BLaER1 treated with 17β-estradiol and CSF1 and Interleukin-3, amounts not matched to agents 10 nM and 100 nM (cell line): ENCODE measurements at regions not wholly inside any gene's neighbourhood (a gene's known extent, or its start where the extent isn't known, plus 50 kb on each side); places are given as distances from the start of the nearest gene placed in this dataset.
"Not testable (repeated sequence)": the region's sequence is repeated elsewhere in the genome, so short reads cannot be mapped to it uniquely, and the experiment has no call there.

ENCODE experiments used
- H3K27ac ChIP-seq, 11 experiments: shearing (Covaris generic); formaldehyde crosslinking; 2 replicates each; pipeline ENCODE4 v1.8.1; 2022
- H3K27me3 ChIP-seq, 11 experiments: shearing (Covaris generic); formaldehyde crosslinking; 2 replicates each; pipeline ENCODE4 v1.8.1; 2022
- H3K36me3 ChIP-seq, 11 experiments: shearing (Covaris generic); formaldehyde crosslinking; 2 replicates each; pipeline ENCODE4 v1.8.1; 2022
- H3K4me1 ChIP-seq, 10 experiments: shearing (Covaris generic); formaldehyde crosslinking; 2 replicates each; pipeline ENCODE4 v1.8.1; 2022
- H3K4me2 ChIP-seq, 11 experiments: shearing (Covaris generic); formaldehyde crosslinking; 2 replicates each; pipeline ENCODE4 v1.8.1; 2022
- H3K4me3 ChIP-seq, 10 experiments: shearing (Covaris generic); formaldehyde crosslinking; 2 replicates each; pipeline ENCODE4 v1.8.1; 2022
- H3K9ac ChIP-seq, 11 experiments: shearing (Covaris generic); formaldehyde crosslinking; 2 replicates each; pipeline ENCODE4 v1.8.1; 2022
- H3K9me3 ChIP-seq, 11 experiments: shearing (Covaris generic); formaldehyde crosslinking; replicated peaks in 1 of 11; 2 replicates each; pipeline ENCODE4 v1.8.1; 2022
- H4K20me1 ChIP-seq, 11 experiments: shearing (Covaris generic); formaldehyde crosslinking; 2 replicates each; pipeline ENCODE4 v1.8.1; 2022
- Cebpa-rat ChIP-seq, 11 experiments: shearing (Covaris generic); IDR thresholded peaks; 2 replicates each; pipeline ENCODE4 v1.8.1; 2022

DNA sequence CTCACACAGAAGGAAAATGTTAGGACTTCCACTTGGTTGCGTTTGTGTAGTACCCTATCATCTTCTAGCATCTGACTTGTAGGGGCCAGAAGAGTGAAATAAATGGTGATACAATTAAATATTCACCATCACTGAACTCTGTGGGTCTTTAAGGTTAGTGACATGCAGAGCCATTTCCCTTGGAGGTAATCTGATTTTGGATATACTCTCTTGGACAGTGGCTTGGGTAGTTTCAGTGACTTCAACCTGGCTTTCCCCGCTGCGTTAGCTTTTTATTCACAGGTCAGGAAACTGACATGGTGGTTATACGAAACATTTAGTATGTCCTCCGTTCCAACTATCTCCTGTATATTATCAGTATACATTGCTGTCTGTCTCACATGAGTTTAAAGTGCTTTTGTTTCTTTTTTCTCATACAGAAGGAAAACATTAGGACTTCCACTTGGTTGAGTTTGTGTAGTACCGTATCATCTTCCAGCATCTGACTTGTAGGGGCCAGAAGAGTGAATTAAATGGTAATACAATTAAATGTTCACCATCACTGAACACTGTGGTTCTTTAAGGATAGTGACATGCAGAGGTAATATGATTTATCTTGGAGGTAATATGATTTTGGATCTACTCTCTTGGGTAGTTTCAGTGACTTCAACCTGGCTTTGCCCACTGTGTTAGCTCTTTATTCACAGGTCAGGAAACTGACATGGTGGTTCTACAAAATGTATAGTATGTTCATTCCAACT, 883.6 kb downstream of the TAF11L14 start:
- TF ChIP-seq Cebpa-rat (IDR thresholded peaks at IDR 0.05) = no peak
- no peak overlapping the region for H3K4me2 ChIP-seq
- no peaks in the 10 kb centered on the region for H4K20me1 ChIP-seq
- H3K36me3 ChIP-seq = no peaks in the 10 kb centered on the region
- no peak overlapping the region for H3K9ac ChIP-seq
- no peaks in the 10 kb centered on the region for H3K27me3 ChIP-seq
- no peaks in the 10 kb centered on the region for H3K4me1 ChIP-seq
- H3K4me3 ChIP-seq = no peak overlapping the region
- 0 out of 22 replicates have a peak, but pooled peaks cover 0 to 5% (median 0%) of the 10 kb centered on the region in 11 experiments for H3K9me3 ChIP-seq
- H3K27ac ChIP-seq = no peak overlapping the region

DNA sequence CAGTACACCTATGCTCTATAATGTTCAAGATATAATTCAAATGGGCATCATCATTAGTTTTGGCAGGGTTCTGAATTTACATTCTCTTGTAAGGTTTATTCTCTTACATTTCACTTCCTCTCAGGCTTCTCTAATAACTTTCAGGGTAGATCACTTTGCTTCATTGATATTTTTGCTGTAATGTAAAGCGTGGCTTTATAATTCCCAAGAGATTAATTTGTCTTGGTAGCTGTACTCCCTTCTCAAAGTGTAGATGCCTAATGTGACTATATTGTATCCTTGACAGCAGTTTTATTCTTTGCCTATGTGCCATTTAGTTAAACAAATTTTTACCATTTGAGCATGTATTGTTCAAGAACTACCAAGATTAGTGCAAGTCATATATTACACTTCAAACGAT, 889.1 kb downstream of the TAF11L14 start:
- H3K27ac ChIP-seq = no peak overlapping the region
- H3K4me2 ChIP-seq = no peak overlapping the region
- H3K9ac ChIP-seq = no peak overlapping the region
- no peaks in the 10 kb centered on the region for H3K36me3 ChIP-seq
- no peaks in the 10 kb centered on the region for H3K4me1 ChIP-seq
- no peaks in the 10 kb centered on the region for H4K20me1 ChIP-seq
- H3K27me3 ChIP-seq = no peaks in the 10 kb centered on the region
- 0 out of 22 replicates have a peak, but pooled peaks cover 0 to 5% (median 0%) of the 10 kb centered on the region in 11 experiments for H3K9me3 ChIP-seq
- no peak overlapping the region for H3K4me3 ChIP-seq
- no peak for TF ChIP-seq Cebpa-rat (IDR thresholded peaks at IDR 0.05)

DNA sequence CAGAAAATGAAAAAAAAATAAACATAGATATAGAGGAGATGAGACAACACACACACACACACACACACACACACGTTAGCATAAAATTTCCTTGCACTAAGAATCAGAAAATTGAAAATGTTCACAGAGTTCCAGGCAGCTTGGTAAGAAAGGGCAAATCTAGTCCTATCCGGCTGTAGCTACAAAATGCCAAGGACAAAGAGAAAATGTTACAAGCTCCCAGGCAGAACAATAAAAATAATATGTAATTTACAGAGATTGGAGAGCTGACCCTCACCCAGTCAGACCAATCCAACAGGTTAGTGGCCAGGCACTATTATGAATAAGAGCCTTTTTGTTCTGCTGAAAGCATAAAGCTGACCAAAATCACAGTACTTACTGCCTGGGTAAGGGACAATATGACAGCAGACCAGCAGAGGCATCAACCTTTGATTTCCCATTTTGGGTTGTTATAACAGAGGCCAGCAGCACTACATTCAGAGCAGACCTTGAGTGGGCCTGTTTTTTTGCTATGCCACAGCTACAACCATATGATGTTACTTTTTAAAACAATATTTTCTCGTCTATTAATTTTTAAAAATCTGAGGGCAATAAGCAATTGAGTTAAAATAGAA, 892.6 kb downstream of the TAF11L14 start:
- no peaks in the 10 kb centered on the region for H3K4me1 ChIP-seq
- H4K20me1 ChIP-seq = no peaks in the 10 kb centered on the region
- no peak overlapping the region for H3K4me2 ChIP-seq
- no peak overlapping the region for H3K4me3 ChIP-seq
- H3K9ac ChIP-seq = no peak overlapping the region
- H3K27ac ChIP-seq = no peak overlapping the region
- H3K27me3 ChIP-seq = no peaks in the 10 kb centered on the region
- no peaks in the 10 kb centered on the region for H3K36me3 ChIP-seq
- no peak for TF ChIP-seq Cebpa-rat (IDR thresholded peaks at IDR 0.05)
- no peaks in the 10 kb centered on the region for H3K9me3 ChIP-seq

DNA sequence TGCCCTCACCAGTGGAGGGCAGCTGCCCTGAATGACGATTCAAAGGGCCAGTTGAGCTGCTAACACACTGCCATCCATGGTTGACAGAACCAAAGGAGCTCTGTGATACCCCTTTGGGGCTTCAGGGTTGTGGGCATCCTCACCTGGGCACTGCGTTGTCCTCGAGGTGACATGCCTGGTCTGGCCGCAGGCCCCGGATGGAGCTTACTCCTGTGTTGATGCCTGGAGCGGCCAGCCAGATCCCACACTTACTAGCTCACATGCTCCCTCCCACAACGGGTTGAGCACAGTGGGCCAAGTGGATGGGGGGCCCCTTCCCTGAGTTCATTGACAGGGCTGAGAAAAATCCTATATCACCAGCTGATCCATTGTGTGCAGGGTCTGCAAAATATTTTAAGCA, 898.9 kb downstream of the TAF11L14 start:
- Histone ChIP-seq H3K4me2 (no peak overlapping the region), H3K27me3 (no peaks in the 10 kb centered on the region), H3K4me3 (no peak overlapping the region), H3K4me1 (no peaks in the 10 kb centered on the region), H3K9ac (no peak overlapping the region), H3K27ac (no peak overlapping the region), H3K9me3 (no peaks in the 10 kb centered on the region), H3K36me3 (no peaks in the 10 kb centered on the region), H4K20me1 (no peaks in the 10 kb centered on the region)
- TF ChIP-seq Cebpa-rat (IDR thresholded peaks at IDR 0.05) = no peak

DNA sequence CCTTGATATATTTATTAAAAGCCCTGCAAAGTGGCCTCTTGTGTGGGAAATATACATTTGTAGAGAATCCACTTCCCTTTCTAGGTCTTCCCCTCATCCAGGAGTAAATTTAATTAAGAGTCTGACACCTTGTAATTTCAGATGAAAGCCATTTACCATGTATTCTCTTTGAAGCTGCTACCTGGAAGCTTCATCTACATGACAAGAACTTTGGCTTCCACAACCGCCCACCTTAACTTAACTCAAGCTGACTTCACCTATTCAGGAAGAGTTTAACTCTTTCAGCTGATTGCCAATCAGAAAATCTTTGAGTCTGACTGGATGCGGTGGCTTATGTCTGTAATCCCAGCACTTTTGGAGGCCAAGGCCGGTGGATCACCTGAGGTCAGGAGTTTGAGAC, 899.9 kb downstream of the TAF11L14 start:
- H3K36me3 ChIP-seq = no peaks in the 10 kb centered on the region
- no peaks in the 10 kb centered on the region for H3K9me3 ChIP-seq
- no peak overlapping the region for H3K4me2 ChIP-seq
- no peak overlapping the region for H3K27ac ChIP-seq
- H3K27me3 ChIP-seq = no peaks in the 10 kb centered on the region
- H3K9ac ChIP-seq = no peak overlapping the region
- no peaks in the 10 kb centered on the region for H3K4me1 ChIP-seq
- TF ChIP-seq Cebpa-rat (IDR thresholded peaks at IDR 0.05) = no peak
- no peak overlapping the region for H3K4me3 ChIP-seq
- H4K20me1 ChIP-seq = no peaks in the 10 kb centered on the region

DNA sequence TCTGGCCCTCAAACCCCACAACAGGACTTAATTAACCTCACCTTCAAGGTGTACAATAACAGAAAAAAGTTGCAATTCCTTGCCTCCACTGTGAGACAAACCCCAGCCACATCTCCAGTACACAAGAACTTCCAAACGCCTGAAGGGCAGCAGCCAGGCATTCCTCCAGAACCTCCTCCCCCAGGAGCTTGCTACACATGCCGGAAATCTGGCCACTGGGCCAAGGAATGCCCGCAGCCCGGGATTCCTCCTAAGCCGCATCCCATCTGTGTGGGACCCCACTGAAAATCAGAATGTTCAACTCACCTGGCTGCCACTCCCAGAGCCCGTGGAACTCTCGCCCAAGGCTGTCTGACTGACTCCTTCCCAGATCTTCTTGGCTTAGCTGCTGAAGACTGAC, 901.5 kb downstream of the TAF11L14 start:
- H3K4me1 ChIP-seq, H3K4me3 ChIP-seq, H3K27ac ChIP-seq, H3K36me3 ChIP-seq, H3K9me3 ChIP-seq, H4K20me1 ChIP-seq, H3K4me2 ChIP-seq, H3K9ac ChIP-seq, H3K27me3 ChIP-seq: not testable (repeated sequence)

DNA sequence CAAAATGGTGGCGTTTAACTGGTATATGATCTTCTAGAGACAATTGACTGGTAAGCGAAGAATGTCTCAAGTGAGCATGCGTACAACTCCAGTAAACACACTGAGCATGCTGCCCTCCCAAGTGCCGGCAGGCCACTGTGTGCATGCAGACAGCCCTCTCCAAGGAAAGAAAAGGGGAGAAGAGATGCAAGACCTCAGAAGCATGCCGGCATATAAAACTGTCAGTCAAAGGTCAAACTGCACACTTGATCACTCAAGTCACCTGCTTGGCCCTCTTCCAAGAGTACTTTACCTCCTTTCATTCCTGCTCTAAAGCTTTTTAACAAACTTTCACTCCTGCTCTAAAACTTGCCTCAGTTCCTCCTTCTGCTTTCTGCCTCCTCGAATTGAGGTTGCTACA, 910.2 kb downstream of the TAF11L14 start:
- Histone ChIP-seq H3K4me2 (no peak overlapping the region), H3K9ac (no peak overlapping the region), H3K4me1 (no peaks in the 10 kb centered on the region), H3K4me3 (no peak overlapping the region), H3K27me3 (no peaks in the 10 kb centered on the region), H4K20me1 (no peaks in the 10 kb centered on the region), H3K36me3 (no peaks in the 10 kb centered on the region), H3K27ac (no peak overlapping the region), H3K9me3 (peaks cover 0 to 16% (median 10%) of the 10 kb centered on the region in 11 experiments; a peak in 15 of 22 replicates)
- no peak for TF ChIP-seq Cebpa-rat (IDR thresholded peaks at IDR 0.05)

DNA sequence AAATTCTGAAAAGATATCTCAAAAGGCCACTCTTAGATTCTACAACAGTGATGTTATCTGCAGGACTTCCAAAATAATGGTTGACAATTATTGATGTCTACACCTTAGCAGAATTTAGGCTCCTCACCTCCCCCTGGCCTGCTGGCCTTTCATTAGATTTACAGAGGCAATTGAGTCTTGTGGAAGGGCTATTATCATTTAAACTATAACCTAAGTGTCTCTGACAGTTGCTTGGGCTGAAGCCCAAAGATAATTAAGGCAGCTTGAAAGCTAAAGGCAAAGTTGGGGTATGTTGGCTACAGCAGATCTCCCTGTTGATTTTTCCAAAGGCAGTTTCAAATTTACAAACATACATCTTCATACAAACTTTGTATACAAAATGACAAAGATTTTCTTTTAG, 912.3 kb downstream of the TAF11L14 start:
- Histone ChIP-seq H3K36me3 (no peaks in the 10 kb centered on the region), H3K4me3 (no peak overlapping the region), H3K9me3 (peaks cover 7 to 24% (median 20%) of the 10 kb centered on the region in 11 experiments; a peak in 20 of 22 replicates), H4K20me1 (no peaks in the 10 kb centered on the region), H3K27me3 (no peaks in the 10 kb centered on the region), H3K4me1 (no peaks in the 10 kb centered on the region), H3K9ac (no peak overlapping the region), H3K4me2 (no peak overlapping the region), H3K27ac (no peak overlapping the region)
- no peak for TF ChIP-seq Cebpa-rat (IDR thresholded peaks at IDR 0.05)

DNA sequence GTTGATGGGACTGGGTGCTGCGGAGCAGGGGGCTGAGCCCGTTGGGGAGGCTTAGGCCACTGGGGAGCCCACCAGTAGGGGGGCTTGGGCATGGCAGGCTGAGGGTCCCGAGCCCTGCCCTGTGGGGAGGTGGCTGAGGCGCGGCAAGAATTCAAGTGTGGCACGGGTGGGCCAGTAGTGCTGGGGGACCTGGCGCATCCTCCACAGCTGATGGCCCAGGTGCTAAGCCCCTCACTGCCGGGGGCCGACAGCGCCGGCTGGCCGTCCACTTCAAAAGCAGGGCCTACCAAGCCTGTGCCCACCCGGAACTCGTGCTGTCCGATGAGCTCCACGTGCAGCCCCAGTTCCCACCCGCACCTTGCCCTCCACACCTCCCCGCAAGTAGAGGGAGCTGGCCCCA, 917.5 kb downstream of the TAF11L14 start:
- no peaks in the 10 kb centered on the region for H3K27me3 ChIP-seq
- no peak for TF ChIP-seq Cebpa-rat (IDR thresholded peaks at IDR 0.05)
- peaks cover 14 to 31% (median 25%) of the 10 kb centered on the region in 11 experiments; a peak in 20 of 22 replicates for H3K9me3 ChIP-seq
- H3K4me2 ChIP-seq = no peak overlapping the region
- no peak overlapping the region for H3K27ac ChIP-seq
- H4K20me1 ChIP-seq = no peaks in the 10 kb centered on the region
- H3K4me3 ChIP-seq = no peak overlapping the region
- H3K36me3 ChIP-seq = no peaks in the 10 kb centered on the region
- no peaks in the 10 kb centered on the region for H3K4me1 ChIP-seq
- H3K9ac ChIP-seq = no peak overlapping the region

DNA sequence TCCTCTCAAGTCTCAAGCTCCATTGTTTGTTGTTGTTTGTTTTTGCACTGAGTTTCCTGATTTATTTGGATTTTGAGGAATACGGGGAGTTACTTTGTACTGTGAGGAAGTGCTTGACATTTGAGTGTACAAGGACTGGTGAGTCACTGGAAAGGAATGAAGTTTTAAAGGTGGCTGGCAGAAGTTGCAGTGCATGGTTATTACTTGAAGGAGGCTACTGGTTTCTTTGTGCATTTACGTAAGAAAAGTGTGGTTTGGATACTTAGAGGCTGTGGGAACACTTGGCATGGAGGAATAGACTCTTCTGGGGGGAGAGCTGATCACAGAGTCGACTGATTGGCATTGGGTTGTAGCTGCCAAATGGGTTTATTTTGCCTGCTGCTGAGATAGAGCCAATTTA, 919.0 kb downstream of the TAF11L14 start:
- Histone ChIP-seq H4K20me1 (no peaks in the 10 kb centered on the region), H3K9ac (no peak overlapping the region), H3K4me2 (no peak overlapping the region), H3K4me3 (no peak overlapping the region), H3K4me1 (no peaks in the 10 kb centered on the region), H3K27ac (no peak overlapping the region), H3K36me3 (no peaks in the 10 kb centered on the region), H3K27me3 (no peaks in the 10 kb centered on the region), H3K9me3 (peaks cover 14 to 25% (median 19%) of the 10 kb centered on the region in 11 experiments; a peak in 20 of 22 replicates)
- TF ChIP-seq Cebpa-rat (IDR thresholded peaks at IDR 0.05) = no peak
